ENCODE measurements at regions not wholly inside any gene's neighbourhood (a gene's known extent, or its start where the extent isn't known, plus 50 kb on each side); places are given as distances from the start of the nearest gene placed in this dataset.
"Not testable (repeated sequence)": the region's sequence is repeated elsewhere in the genome, so short reads cannot be mapped to it uniquely, and the experiment has no call there.

DNA sequence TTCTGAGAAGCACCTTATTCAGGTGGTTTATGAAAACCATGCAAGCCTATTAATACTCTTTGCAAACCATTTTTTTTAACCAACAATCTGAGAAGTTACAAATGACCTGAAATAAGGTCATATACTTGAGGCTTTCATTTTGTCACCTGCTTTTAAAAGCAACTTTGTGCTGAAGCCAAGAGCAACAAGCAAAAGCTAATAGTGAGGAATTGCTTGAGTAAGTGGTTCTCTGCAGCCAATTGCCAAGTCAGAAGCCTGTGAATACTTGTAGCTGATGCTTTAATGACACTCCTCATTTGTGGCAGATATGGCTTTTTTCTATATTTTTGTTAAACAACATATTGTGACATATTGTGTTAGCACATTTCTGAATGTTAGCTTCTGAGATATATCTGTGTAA, 126.7 kb upstream of the ZNF608 start:
- no peak for DNase-seq

- DNase-seq, result no peak
Observed at GRCh38 chr5:124873713-124874112, 127.3 kb upstream of the ZNF608 start.

DNA sequence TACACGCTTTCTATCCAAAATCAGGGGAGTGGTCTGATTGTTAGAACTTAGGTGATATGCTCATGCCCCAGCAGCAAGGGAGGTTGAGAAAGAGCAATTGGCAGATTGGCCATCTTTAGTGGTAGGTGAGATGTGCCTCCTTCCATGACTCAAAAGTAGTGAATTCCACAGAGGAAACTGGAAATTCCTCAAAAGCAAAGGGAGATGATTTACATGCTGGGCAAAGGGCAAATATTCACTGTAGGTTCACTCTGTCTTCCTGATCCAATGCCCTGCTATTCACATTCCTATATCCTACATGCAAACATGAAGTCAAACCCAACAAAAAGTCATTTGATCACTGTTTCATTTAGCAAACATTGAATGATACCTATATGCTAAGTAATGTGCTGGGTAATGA, 130.1 kb upstream of the ZNF608 start:
- no peak for DNase-seq

- DNase-seq, result no peak
Observed at GRCh38 chr5:124876983-124877382, 130.5 kb upstream of the ZNF608 start.

GRCh38 chr5:124877501-124878146, 131.2 kb upstream of the ZNF608 start:
- DNase-seq, result no peak

DNA sequence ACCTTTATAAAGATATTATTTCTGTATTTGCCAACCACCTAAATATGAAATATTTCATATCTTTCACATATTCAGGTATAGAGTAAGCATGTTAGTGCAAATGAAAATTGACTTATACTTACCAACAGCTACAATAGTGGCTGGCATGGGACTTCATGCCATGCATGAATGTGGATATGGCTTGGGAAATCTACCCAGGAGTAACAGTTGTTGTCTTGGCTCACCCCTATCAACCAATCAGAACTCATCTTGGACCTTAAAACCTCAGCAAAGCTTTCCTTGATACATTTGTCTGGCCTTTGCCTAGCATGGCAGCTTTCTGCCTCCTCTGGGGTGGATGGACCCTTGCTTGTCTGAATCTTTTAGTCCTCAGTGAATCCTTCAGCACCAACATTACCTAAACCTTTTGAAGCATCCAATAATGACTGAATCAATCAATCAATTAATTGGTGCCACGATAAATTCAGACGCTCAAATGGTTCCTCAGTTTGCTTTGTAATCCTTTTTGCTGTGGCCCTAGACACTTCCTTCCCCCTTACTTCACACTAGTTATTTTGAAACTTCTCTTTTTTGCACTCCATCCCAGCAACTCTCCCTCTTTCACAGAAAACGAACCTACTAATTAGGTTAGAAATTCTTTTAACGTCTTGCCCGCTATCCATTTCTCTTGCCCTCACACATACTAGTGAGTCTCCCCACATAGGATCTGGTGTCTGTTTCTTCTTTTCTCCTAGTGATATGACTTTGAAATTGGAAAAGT, 132.3 kb upstream of the ZNF608 start:
- no peak for DNase-seq

DNA sequence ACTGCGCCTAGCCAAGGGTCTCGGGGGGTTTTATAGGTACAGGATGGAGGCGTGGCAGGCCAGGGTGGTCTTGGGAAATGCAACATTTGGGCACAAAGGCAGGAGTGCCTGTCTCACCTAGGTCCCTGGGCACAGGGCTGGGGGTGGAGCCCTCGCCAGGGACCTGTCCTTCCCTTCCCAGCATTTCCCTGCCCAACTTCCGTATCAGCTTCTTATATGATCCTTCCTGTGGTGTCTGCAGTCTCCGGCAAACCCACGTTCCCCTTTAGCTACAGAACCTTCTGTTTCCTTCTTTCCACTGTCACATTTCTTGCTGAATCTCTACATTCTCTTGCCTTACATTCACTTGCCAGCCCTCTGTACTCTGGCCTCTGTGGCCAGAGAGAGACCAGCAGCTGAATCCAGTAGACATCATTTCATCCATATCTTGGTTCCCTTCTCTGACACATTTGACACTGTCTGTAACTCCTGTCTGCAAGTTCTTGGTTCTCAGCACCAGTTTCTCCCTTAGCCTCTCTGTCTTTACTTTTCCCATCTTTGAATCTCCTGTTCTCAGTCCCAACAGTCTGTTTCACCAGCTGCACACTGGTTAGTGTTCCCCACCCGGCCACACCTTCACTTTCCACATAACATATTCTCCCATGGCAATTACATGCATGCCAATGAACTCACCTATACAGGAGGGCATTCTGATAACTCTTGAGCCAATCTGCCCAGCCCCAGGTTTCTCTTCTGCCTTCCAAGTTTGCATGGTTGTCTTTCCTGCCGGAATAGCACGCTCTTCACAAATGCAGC, 134.7 kb upstream of the ZNF608 start:
- DNase-seq, result no peak

DNA sequence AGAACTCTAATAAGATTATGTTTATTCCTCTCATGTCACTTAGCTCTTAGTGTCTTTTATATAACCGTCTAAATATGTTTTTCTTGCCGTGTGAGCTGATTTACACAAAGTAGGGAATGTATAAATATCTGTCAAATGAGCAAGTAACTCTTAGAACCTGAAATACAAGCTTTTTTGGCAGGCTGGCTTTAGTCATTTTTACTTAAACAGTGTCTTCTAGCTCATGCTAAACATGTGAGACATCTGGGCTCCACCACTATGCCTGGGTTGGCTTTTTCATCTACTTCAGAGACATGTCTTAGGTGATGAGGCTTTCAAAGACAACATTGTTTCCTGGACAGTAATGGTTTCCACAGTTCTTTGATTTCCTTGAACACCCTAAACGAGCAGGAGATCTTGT, 137.2 kb upstream of the ZNF608 start:
- DNase-seq, result no peak

DNA sequence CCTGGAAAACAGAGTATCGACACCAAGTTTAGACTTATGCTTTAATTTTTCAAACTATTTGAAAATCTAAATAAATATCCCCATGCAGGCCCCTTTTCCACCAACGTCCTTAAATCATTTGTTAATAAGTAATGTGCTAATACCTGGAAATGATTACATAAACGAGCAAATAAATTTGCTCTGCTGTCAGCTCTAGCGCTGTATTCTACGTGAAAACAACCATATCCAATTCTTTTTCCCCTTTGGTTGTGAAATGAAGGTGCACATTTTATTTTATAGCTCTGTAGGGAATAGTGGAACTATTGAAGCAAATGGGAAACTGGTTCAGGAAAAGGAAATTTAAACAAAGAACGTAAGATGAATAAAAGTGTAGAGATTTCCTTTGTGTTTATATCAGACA, 137.7 kb upstream of the ZNF608 start:
- DNase-seq, result no peak

DNA sequence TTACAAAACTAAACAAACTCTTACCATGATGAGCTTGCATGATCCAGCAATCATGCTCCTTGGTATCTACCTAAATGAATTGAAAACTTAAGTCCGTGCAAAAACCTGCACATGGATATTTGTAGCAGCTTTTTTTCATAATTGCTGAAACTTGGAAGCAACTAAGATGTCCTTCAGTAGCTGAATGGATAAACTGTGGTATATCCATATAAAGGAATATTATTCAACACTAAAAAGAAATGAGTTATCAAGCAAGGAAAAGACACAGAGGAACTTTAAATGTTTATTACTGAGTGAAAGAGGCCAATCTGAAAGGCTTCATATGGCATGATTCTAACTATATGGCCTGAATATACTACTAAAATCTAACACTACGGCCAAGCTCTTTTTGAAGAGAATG, 139.1 kb upstream of the ZNF608 start:
- no peak for DNase-seq

GRCh38 chr5:124887223-124887622, 140.8 kb upstream of the ZNF608 start:
- no peak for DNase-seq

DNA sequence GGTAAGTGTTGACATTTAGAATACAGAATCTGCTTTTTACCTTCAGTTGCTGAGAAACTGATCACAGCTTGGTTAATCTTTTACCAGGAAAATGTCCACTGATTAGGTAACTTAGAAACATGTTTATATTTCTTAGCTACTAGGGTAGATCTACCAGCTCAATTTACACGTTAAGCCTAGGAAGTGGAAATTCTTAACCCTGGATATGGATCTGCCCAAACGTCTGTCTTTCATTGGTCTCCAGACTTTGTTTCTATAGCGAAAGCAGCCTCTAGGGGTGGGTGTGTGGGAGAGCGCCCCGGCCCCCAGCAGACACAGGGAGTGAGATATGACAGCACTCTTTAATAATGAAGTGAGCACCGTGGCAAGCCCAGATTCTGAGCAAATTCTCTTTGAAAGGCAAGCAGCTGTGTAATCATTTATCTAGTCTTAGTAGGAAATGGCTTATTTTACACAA, 141.6 kb upstream of the ZNF608 start:
- DNase-seq, result no peak

- no peak for DNase-seq
Observed at GRCh38 chr5:124888622-124889485, 142.4 kb upstream of the ZNF608 start.

DNA sequence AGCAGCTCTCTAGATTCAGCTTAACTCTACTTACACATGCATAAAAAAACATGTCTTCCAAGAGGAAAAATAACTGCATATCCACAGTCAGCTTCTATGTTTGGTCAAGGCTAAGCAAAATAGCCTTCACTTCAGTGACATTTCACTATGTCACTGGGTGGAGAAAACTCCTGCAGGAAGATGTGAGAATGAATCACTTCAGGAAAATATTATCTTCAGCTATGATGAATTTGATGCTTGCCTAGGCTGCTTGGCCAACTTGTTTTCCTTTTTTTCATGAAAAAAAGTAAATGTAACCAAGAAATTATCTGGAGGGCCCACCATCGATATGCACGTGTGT, 143.0 kb upstream of the ZNF608 start:
- no peak for DNase-seq

GRCh38 chr5:124889850-124890249, 143.4 kb upstream of the ZNF608 start:
- DNase-seq, result no peak

- not testable (repeated sequence) for DNase-seq
Observed at GRCh38 chr5:124890442-124890841, 144.0 kb upstream of the ZNF608 start.

DNA sequence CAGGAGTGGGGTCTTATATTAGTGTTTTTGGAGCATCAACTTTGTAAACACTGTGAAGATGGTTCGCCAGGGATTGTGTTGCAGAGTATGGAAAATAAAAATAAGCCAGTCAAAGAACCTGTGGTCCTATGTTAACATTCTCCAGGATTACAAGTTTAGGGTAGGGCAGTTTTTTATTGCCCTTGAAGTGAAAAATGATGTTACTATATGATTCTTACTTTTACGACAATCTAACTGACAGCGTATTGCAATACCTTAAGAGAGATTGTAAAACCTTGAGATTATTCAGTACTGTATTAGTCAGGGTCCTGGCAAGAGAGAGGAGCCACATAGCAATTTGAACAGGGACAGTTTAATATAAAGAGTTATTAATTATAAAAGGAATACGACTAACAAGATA, 144.7 kb upstream of the ZNF608 start:
- no peak for DNase-seq

- DNase-seq, result no peak
Observed at GRCh38 chr5:124892185-124892848, 145.9 kb upstream of the ZNF608 start.

DNA sequence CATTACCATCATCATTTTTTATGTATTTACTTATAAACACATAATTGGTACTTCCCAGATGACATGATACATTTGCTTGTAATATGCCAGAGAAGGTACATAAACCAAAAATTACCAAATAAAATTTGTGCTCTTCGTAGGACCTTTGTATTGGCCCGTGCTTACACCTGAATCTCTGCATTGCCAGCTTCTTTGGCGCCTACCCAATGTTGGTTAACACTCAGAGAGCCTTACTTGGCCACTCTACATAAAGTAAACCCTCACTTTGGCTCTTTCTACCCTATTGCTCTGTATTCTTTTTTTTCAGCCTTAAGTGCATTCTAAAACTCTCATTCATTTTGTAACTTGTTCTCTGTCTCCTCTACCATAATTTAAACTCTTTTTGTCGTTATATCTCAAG, 148.1 kb upstream of the ZNF608 start:
- DNase-seq, result no peak

DNA sequence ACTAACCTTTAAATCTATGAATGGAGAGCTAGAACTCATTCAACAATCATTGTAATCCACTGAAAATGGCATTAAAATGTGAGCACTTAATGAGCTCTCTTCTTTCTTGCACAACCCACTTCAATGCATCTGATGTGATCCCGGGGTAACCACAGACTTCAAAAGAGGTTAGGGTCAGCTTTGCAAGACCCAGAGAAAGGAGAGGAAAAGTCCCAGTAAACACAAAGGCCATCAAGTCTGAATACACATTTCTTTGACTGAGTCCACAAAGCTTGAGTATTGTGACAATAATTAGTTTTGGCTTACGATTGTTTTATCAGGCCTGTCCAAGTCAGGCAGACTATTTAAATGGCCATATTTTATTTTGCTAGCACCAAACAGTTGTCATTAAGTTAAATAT, 148.8 kb upstream of the ZNF608 start:
- DNase-seq, result no peak

GRCh38 chr5:124901081-124901480, 154.6 kb upstream of the ZNF608 start:
- DNase-seq, result no peak

DNA sequence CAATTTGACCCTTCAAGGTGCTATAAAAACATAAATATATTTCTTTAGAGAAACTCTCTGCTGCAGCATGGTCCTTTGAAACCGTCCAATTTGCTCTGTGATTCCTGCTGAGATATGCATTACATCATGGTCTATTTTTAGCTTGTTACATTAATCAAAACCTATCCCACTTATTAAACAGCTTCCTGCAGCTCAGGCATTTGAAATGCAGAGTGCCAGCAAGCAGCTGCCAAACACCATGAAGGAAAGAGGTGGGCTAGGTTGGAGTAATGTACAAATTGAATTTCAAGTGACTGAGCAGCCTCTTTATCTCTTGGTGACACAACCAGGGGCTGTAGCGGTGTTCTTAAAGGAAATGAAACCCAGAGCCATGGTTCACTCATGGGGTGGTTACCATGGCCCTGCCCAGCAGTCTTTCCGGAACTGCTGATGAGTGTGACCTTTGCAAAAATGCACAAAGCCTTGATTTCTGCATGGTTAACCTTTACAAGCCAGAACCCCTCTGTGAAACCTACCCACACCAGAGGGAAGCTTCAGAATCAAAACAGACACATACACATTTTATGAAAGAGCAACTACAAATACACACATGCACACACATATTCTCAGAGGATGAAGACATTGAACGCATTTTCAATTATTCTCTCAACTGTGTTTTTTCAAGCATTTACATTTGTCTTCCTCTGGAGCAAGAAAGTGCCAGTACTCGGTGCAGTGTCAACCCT, 155.8 kb upstream of the ZNF608 start:
- DNase-seq, result no peak

All from islet precursor cell (in vitro differentiated cells).